BE2C (cell line): ENCODE measurements at regions not wholly inside any gene's neighbourhood (a gene's known extent, or its start where the extent isn't known, plus 50 kb on each side); places are given as distances from the start of the nearest gene placed in this dataset.

Experiments used
- DNase-seq: peaks from one replicate; pipeline ENCODE4 v3.0.0-alpha.2; 2020
- H3K27me3 ChIP-seq: fragments of 250-450 bp; sonication (Bioruptor Pico); 2 replicates; pipeline ENCODE4 v1.5.1; 2020; ENCODE audit warnings: mild to moderate bottlenecking
- H3K36me3 ChIP-seq: fragments of 250-450 bp; sonication (Bioruptor Pico); 2 replicates; pipeline ENCODE4 v1.5.1; 2020; ENCODE audit warnings: mild to moderate bottlenecking
- H3K4me1 ChIP-seq: fragments of 250-450 bp; sonication (Bioruptor Pico); 2 replicates; pipeline ENCODE4 v1.5.1; 2020
- H3K4me3 ChIP-seq: 2 replicates; pipeline ENCODE4 v1.5.1; 2011; ENCODE audit warnings: low read depth, low read length
- H3K9me3 ChIP-seq: fragments of 250-450 bp; sonication (Bioruptor Pico); 2 replicates; pipeline ENCODE4 v1.5.1; 2020
- TF ChIP-seq, protein P1 (sequence below): IDR thresholded peaks from 2 replicates; pipeline ENCODE4 v1.5.1; 2012; ENCODE audit warnings: mild to moderate bottlenecking, low read depth, low read length

DNA sequence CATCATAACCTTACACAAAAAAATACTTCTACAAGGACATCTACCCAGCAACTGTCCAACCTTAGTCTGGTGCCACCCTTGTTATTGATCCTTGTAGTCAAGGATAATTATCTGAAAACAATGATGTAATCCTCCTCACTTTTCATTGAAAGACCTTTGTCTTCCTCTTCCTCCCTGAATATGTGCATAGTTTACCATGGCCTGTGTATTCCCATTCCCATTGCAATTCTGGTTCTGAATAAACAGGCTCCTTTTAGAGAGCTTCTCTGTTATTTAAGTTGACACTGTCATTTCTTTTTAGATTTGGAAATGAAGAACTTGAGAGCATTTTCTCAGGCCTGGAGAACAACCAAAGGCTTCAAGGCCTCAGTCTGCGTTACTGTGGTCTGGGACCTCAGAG, 53.3 kb upstream of the RNF7 start:
- TF ChIP-seq, protein P1, sequence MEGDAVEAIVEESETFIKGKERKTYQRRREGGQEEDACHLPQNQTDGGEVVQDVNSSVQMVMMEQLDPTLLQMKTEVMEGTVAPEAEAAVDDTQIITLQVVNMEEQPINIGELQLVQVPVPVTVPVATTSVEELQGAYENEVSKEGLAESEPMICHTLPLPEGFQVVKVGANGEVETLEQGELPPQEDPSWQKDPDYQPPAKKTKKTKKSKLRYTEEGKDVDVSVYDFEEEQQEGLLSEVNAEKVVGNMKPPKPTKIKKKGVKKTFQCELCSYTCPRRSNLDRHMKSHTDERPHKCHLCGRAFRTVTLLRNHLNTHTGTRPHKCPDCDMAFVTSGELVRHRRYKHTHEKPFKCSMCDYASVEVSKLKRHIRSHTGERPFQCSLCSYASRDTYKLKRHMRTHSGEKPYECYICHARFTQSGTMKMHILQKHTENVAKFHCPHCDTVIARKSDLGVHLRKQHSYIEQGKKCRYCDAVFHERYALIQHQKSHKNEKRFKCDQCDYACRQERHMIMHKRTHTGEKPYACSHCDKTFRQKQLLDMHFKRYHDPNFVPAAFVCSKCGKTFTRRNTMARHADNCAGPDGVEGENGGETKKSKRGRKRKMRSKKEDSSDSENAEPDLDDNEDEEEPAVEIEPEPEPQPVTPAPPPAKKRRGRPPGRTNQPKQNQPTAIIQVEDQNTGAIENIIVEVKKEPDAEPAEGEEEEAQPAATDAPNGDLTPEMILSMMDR = no peak
- Histone ChIP-seq H3K27me3 (no peaks in the 10 kb centered on the region), H3K9me3 (no peaks in the 10 kb centered on the region), H3K4me3 (no peak overlapping the region), H3K36me3 (no peaks in the 10 kb centered on the region), H3K4me1 (no peaks in the 10 kb centered on the region; the same call in 1 of the 2 replicates)
- no peak for DNase-seq

DNA sequence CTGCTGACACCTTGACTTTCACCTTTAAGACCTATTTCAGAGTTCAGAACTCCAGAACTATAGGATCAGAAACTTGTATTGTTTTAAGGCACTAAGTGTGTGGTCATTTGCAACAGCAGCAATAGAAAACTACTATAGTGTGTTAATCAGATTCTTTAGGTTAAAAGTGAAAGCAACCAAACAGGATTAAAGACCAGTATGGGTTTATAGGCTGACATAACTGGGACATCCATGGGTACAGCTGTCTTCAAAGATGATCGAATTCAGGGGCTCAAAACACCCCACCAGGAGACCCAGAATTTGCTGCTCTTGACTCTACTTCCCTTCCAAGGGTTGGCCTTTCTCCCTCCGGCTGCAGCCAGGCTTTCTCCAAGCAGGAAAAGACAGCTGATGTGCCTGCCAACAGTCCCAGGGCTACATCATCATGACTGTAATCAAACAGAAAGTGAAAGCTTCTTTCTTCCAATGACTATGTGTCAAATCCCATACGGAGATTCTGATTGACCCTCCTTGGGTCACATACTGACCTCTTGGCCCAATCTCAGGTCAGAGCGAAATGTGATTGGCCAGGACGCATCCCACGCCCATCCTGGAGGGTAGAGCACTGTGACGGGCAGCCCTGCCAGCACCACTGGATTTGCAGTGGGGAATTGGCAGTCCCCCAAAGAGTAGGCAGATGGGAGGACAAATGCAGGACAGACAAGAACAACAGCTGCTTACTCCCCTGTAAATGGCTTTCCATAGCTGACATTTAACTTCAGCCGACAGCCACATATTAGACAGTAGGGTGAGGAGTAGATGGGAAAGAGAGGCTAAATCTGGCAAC, 51.4 kb upstream of the RNF7 start:
- Histone ChIP-seq H3K27me3 (no peaks in the 10 kb centered on the region), H3K4me3 (peak overlapping the region; percentile 40), H3K9me3 (no peaks in the 10 kb centered on the region), H3K36me3 (no peaks in the 10 kb centered on the region), H3K4me1 (no peaks in the 10 kb centered on the region)
- TF ChIP-seq, protein P1 = no peak
- peak; percentile 55 for DNase-seq
